ENCODE measurements at regions not wholly inside any gene's neighbourhood (a gene's known extent, or its start where the extent isn't known, plus 50 kb on each side); places are given as distances from the start of the nearest gene placed in this dataset.

DNA sequence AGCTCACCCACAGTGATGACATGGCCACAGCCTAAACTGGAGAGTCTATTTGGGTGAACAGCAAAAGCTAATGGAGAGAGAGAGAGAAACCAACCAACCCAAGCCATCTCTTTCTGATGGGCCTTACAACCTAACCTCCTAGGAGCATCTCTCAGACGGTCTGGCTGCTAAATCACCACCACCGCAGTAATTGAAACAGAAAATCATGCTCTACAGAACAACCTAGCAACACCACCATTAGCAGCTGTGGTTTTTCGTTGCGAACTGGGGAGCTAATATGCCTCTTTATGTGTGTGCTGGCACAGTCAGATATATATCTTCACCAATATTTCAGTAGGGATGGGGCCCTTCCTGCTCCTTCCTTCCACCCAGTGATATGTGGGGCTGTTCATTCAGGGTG is 166.9 kb upstream of the PROK2 start:
- H3K9me3 ChIP-seq, result no peaks in the 10 kb centered on the region
- no peak overlapping the region for H3K27ac ChIP-seq
- no peak overlapping the region for H3K4me3 ChIP-seq
- H3K4me1 ChIP-seq, result peaks cover 0 to 13% (median 8%) of the 10 kb centered on the region in 3 donors
- no peaks in the 10 kb centered on the region for H3K27me3 ChIP-seq
- no peak for TF ChIP-seq POLR2AphosphoS5 (IDR thresholded peaks at IDR 0.05)
- no peak for TF ChIP-seq POLR2A (IDR thresholded peaks at IDR 0.05)
- TF ChIP-seq, protein P1, sequence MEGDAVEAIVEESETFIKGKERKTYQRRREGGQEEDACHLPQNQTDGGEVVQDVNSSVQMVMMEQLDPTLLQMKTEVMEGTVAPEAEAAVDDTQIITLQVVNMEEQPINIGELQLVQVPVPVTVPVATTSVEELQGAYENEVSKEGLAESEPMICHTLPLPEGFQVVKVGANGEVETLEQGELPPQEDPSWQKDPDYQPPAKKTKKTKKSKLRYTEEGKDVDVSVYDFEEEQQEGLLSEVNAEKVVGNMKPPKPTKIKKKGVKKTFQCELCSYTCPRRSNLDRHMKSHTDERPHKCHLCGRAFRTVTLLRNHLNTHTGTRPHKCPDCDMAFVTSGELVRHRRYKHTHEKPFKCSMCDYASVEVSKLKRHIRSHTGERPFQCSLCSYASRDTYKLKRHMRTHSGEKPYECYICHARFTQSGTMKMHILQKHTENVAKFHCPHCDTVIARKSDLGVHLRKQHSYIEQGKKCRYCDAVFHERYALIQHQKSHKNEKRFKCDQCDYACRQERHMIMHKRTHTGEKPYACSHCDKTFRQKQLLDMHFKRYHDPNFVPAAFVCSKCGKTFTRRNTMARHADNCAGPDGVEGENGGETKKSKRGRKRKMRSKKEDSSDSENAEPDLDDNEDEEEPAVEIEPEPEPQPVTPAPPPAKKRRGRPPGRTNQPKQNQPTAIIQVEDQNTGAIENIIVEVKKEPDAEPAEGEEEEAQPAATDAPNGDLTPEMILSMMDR (IDR thresholded peaks at IDR 0.05), result no peak
- no peak for TF ChIP-seq EP300 (IDR thresholded peaks at IDR 0.05)
- WGBS, 2 donors (ENCODE audit: low coverage in 1 of 2), result 40 to 67% methylated on average over 2 to 4 of the region's 4 CpGs
- ATAC-seq, result no peak
- H3K36me3 ChIP-seq, result no peaks in the 10 kb centered on the region

DNA sequence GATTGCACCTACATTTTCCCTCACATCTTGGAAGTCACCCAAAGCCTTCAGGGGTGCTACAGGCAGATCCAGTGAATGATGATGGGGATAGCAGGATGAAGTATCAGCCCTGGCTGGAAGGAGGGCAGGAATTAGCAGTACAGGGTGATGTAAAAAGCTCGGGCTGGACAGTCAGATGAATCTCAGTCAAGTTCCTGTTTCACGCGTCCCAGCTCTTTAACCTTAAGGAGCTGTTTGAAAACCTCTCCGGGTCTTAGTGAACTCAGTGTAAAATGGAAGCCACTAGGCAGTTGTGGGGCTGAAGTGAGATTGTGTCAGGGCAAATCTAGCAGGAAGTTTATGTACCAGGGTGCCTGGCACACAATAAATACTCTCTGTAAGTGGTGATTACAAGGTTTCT is 166.4 kb upstream of the PROK2 start:
- no peaks in the 10 kb centered on the region for H3K36me3 ChIP-seq
- H3K9me3 ChIP-seq, result no peaks in the 10 kb centered on the region
- H3K4me3 ChIP-seq, result no peak overlapping the region
- H3K4me1 ChIP-seq, result peaks cover 0 to 13% (median 8%) of the 10 kb centered on the region in 3 donors
- no peaks in the 10 kb centered on the region for H3K27me3 ChIP-seq
- WGBS, 2 donors (ENCODE audit: low coverage in 1 of 2), result 42 to 100% methylated on average over 2 of the region's 4 CpGs
- TF ChIP-seq POLR2A (IDR thresholded peaks at IDR 0.05) (no peak), POLR2AphosphoS5 (IDR thresholded peaks at IDR 0.05) (no peak), EP300 (IDR thresholded peaks at IDR 0.05) (no peak)
- TF ChIP-seq, protein P1 (IDR thresholded peaks at IDR 0.05), result no peak
- H3K27ac ChIP-seq, result no peak overlapping the region
- ATAC-seq, result no peak

DNA sequence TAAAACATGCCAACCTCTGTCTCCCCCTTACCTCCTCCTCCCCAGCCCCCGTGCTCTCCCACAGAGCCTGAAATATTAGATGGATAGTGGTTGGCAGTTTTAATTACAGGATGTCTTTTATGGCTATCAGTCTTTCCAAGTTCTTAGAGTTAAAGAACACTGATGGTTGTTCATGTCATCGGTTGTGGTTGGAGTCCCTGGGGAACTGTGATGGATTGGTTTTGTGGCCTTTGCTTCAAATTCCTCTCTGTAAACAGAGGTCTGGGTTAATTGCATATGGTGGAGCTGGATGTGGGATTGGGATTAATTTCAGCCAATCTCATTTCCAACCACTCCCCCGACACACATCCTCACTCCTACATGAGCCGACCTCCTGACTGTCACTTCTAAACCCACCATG is 164.5 kb upstream of the PROK2 start:
- TF ChIP-seq, protein P1 (IDR thresholded peaks at IDR 0.05), result no peak
- no peak for TF ChIP-seq POLR2AphosphoS5 (IDR thresholded peaks at IDR 0.05)
- Histone ChIP-seq H3K9me3 (no peaks in the 10 kb centered on the region), H3K27me3 (no peaks in the 10 kb centered on the region), H3K4me1 (no peaks in the 10 kb centered on the region), H3K4me3 (no peak overlapping the region), H3K36me3 (no peaks in the 10 kb centered on the region), H3K27ac (no peak overlapping the region)
- ATAC-seq, result no peak
- WGBS, 2 donors (ENCODE audit: low coverage in 1 of 2), result 57 to 76% methylated on average over 2 to 4 of the region's 4 CpGs

DNA sequence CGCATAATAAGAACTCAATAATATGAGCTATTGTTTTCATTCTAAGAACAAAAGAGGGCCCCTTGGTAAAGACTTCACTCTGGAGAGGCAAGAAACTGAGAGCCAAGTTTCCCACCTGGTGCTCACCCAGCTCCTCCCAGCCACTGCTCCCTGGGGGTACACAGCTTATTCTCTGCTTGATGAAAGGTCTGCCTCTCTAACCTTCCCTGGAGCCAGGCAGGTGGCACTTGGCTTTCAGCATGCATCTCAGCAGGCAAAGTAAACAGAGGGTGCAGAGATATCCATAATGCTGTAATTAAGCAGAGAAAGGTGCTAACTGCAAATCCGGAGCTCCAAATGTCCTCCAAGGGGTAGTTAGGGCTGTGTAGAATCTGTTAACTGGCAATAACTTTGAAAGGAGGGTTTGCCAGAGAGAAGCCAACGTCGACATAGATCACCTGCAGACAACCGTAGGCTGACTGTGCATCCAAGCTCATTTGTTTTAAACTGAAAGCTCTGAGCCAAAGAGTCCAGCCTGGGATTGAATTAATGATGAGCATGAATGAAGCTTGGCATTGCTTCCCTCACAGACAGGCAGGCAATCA is 159.6 kb upstream of the PROK2 start:
- WGBS, 2 donors (ENCODE audit: low coverage in 1 of 2), result 63 to 76% methylated on average over 4 of the region's 5 CpGs
- no peaks in the 10 kb centered on the region for H3K36me3 ChIP-seq
- ATAC-seq, result no peak
- H3K27me3 ChIP-seq, result no peaks in the 10 kb centered on the region
- H3K4me1 ChIP-seq, result no peaks in the 10 kb centered on the region
- no peak overlapping the region for H3K4me3 ChIP-seq
- TF ChIP-seq POLR2AphosphoS5 (IDR thresholded peaks at IDR 0.05) (no peak), EP300 (IDR thresholded peaks at IDR 0.05) (no peak), POLR2A (IDR thresholded peaks at IDR 0.05) (no peak)
- TF ChIP-seq, protein P1 (IDR thresholded peaks at IDR 0.05), result no peak
- H3K27ac ChIP-seq, result no peak overlapping the region
- peaks cover 0 to 4% (median 0%) of the 10 kb centered on the region in 3 donors for H3K9me3 ChIP-seq

DNA sequence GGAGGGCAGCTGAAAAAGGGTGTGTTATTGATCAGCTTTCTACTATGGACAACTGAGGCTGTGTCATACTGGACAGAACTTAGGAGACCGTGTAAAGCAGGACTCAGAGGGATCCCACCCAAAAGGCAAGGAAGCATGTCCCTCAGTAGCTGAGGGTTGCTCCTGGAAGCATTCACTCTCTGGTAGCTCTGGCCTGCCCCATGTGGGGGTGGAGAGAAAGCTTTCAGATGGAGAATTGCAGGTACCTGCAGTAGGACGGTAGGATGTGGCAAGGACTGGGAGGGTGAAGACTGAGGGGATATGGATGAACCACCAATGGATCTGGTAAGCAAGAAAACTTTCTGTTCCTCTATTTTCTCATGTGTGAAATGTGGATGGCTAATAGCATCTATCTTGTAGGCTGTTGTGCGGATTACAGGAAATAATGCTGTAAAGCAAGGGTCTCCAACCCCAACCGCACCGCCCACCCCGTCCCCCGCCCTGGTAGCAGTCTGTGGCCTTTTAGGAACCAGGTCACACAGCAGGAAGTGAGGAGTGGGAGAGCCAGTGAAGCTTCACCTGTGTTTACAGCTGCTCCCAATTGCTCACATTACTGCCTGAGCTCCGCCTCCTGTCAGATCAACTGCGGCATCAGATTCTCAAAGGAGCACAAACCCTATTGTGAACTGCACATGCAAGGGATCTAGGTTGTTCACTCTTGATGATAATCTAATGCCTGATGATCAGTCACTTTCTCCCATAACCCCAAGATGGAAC is 157.7 kb upstream of the PROK2 start:
- Histone ChIP-seq H3K4me1 (no peaks in the 10 kb centered on the region), H3K27me3 (no peaks in the 10 kb centered on the region), H3K4me3 (no peak overlapping the region), H3K36me3 (no peaks in the 10 kb centered on the region), H3K27ac (no peak overlapping the region), H3K9me3 (peaks cover 0 to 4% (median 0%) of the 10 kb centered on the region in 3 donors)
- no peak for ATAC-seq
- TF ChIP-seq EP300 (IDR thresholded peaks at IDR 0.05), result no peak
- no peak for TF ChIP-seq POLR2AphosphoS5 (IDR thresholded peaks at IDR 0.05)
- TF ChIP-seq POLR2A (IDR thresholded peaks at IDR 0.05), result no peak
- WGBS, 2 donors (ENCODE audit: low coverage in 1 of 2), result 86% methylated on average over 7 to 8 of the region's 9 CpGs

Measured in gastroesophageal sphincter (tissue), 4 donors.